DOHH2 (cell line): ENCODE measurements at regions not wholly inside any gene's neighbourhood (a gene's known extent, or its start where the extent isn't known, plus 50 kb on each side); places are given as distances from the start of the nearest gene placed in this dataset.

ENCODE experiments used
- H3F3A ChIP-seq: fragments of 200-600 bp; sonication (generic), shearing (Covaris generic); 2 replicates; pipeline ENCODE4 v1.6.0; 2016; ENCODE audit warnings: antibody characterized with exemption, mild to moderate bottlenecking; ENCODE audit not compliant: control insufficient read depth, insufficient read depth
- H3K27ac ChIP-seq: fragments of 200-600 bp; sonication (generic); 2 replicates; pipeline ENCODE4 v1.5.1; 2014; ENCODE audit warnings: low read depth, mild to moderate bottlenecking, low read length, moderate library complexity
- H3K27me3 ChIP-seq: fragments of 200-600 bp; sonication (generic); 2 replicates; pipeline ENCODE4 v1.6.1; 2014; ENCODE audit warnings: mild to moderate bottlenecking, low read length, mixed read lengths; ENCODE audit not compliant: control insufficient read depth
- H3K36me3 ChIP-seq: fragments of 200-600 bp; sonication (generic); 2 replicates; pipeline ENCODE4 v1.6.1; 2014; ENCODE audit warnings: mild to moderate bottlenecking, low read length, moderate library complexity, mixed read lengths; ENCODE audit not compliant: control insufficient read depth
- H3K4me1 ChIP-seq: fragments of 200-600 bp; sonication (generic); 2 replicates; pipeline ENCODE4 v1.6.1; 2014; ENCODE audit warnings: mild to moderate bottlenecking, low read length, mixed read lengths; ENCODE audit not compliant: control insufficient read depth
- H3K4me2 ChIP-seq: fragments of 200-600 bp; sonication (generic); 2 replicates; pipeline ENCODE4 v1.6.0; 2014; ENCODE audit warnings: mild to moderate bottlenecking, low read length, moderate library complexity
- H3K4me3 ChIP-seq: fragments of 200-600 bp; sonication (generic); 2 replicates; pipeline ENCODE4 v1.5.1; 2014; ENCODE audit warnings: mild to moderate bottlenecking, low read length, mixed read lengths
- H3K79me2 ChIP-seq: fragments of 200-600 bp; sonication (generic); 2 replicates; pipeline ENCODE4 v1.6.1; 2014; ENCODE audit warnings: mild to moderate bottlenecking, low read length, mixed read lengths; ENCODE audit not compliant: control insufficient read depth
- H3K9me2 ChIP-seq: fragments of 200-600 bp; sonication (generic); replicated peaks from 2 replicates; pipeline ENCODE4 v1.6.1; 2014; ENCODE audit warnings: mild to moderate bottlenecking, low read length, mixed read lengths; ENCODE audit not compliant: control insufficient read depth
- H3K9me3 ChIP-seq: fragments of 200-600 bp; sonication (generic); 2 replicates; pipeline ENCODE4 v1.6.1; 2014; ENCODE audit warnings: antibody characterized with exemption, low read length, mixed read lengths; ENCODE audit not compliant: control insufficient read depth, insufficient read depth
- H4K20me1 ChIP-seq: fragments of 200-600 bp; sonication (generic); 2 replicates; pipeline ENCODE4 v1.6.0; 2014; ENCODE audit warnings: low read depth, mild to moderate bottlenecking, antibody characterized with exemption, low read length, moderate library complexity; ENCODE audit not compliant: control insufficient read depth, insufficient read depth
- CTCF ChIP-seq: fragments of 200-600 bp; sonication (generic); IDR thresholded peaks from one replicate; pipeline ENCODE4 v1.5.1; 2014; ENCODE audit warnings: antibody characterized with exemption, mild to moderate bottlenecking, low read depth, low read length; ENCODE audit not compliant: poor library complexity, severe bottlenecking
- EZH2phosphoT487 ChIP-seq: fragments of 200-600 bp; sonication (generic); IDR thresholded peaks from 2 replicates; pipeline ENCODE4 v1.6.1; 2017; ENCODE audit warnings: borderline replicate concordance, mild to moderate bottlenecking, antibody characterized with exemption, low read length, moderate library complexity, mixed read lengths

GRCh38 chr10:83937161-83937560 is 202.1 kb upstream of the GHITM start:
- H3K79me2 ChIP-seq: no peaks in the 10 kb centered on the region
- no peaks in the 10 kb centered on the region for H3K9me3 ChIP-seq
- H3F3A ChIP-seq: no peaks in the 10 kb centered on the region
- no peaks in the 10 kb centered on the region for H3K27me3 ChIP-seq
- no peak overlapping the region for H3K4me2 ChIP-seq
- H3K36me3 ChIP-seq: no peaks in the 10 kb centered on the region
- H3K4me1 ChIP-seq: no peaks in the 10 kb centered on the region
- H3K27ac ChIP-seq: no peak overlapping the region
- H4K20me1 ChIP-seq: no peaks in the 10 kb centered on the region
- TF ChIP-seq CTCF (no peak), EZH2phosphoT487 (no peak)
- H3K4me3 ChIP-seq: no peak overlapping the region
- H3K9me2 ChIP-seq: no peaks in the 10 kb centered on the region

GRCh38 chr10:83937826-83938225 is 201.5 kb upstream of the GHITM start:
- no peak overlapping the region for H3K4me3 ChIP-seq
- H3K4me1 ChIP-seq: peaks cover 4% of the 10 kb centered on the region
- TF ChIP-seq CTCF: no peak
- no peak for TF ChIP-seq EZH2phosphoT487
- H3K36me3 ChIP-seq: no peaks in the 10 kb centered on the region
- no peaks in the 10 kb centered on the region for H3K9me2 ChIP-seq
- no peaks in the 10 kb centered on the region for H3K27me3 ChIP-seq
- H3K9me3 ChIP-seq: no peaks in the 10 kb centered on the region
- no peak overlapping the region for H3K4me2 ChIP-seq
- H3K27ac ChIP-seq: no peak overlapping the region
- no peaks in the 10 kb centered on the region for H3F3A ChIP-seq
- no peaks in the 10 kb centered on the region for H4K20me1 ChIP-seq
- no peaks in the 10 kb centered on the region for H3K79me2 ChIP-seq

GRCh38 chr10:83941189-83941588 is 198.1 kb upstream of the GHITM start:
- Histone ChIP-seq H3K79me2 (no peaks in the 10 kb centered on the region), H3F3A (no peaks in the 10 kb centered on the region), H3K36me3 (no peaks in the 10 kb centered on the region), H3K9me3 (no peaks in the 10 kb centered on the region), H3K4me3 (no peak overlapping the region), H4K20me1 (no peaks in the 10 kb centered on the region), H3K9me2 (no peaks in the 10 kb centered on the region), H3K4me2 (no peak overlapping the region), H3K27ac (no peak overlapping the region), H3K4me1 (peaks cover 15% of the 10 kb centered on the region), H3K27me3 (no peaks in the 10 kb centered on the region)
- TF ChIP-seq CTCF: no peak
- no peak for TF ChIP-seq EZH2phosphoT487

GRCh38 chr10:83942410-83942809 is 196.9 kb upstream of the GHITM start:
- H3K4me1 ChIP-seq: peaks cover 15% of the 10 kb centered on the region
- TF ChIP-seq EZH2phosphoT487 (no peak), CTCF (no peak)
- H3K36me3 ChIP-seq: no peaks in the 10 kb centered on the region
- H4K20me1 ChIP-seq: no peaks in the 10 kb centered on the region
- no peak overlapping the region for H3K4me2 ChIP-seq
- H3F3A ChIP-seq: no peaks in the 10 kb centered on the region
- H3K27ac ChIP-seq: no peak overlapping the region
- no peaks in the 10 kb centered on the region for H3K79me2 ChIP-seq
- H3K27me3 ChIP-seq: no peaks in the 10 kb centered on the region
- H3K4me3 ChIP-seq: no peak overlapping the region
- no peaks in the 10 kb centered on the region for H3K9me3 ChIP-seq
- H3K9me2 ChIP-seq: no peaks in the 10 kb centered on the region
